Testis (tissue), 2 donors: ENCODE measurements at regions not wholly inside any gene's neighbourhood (a gene's known extent, or its start where the extent isn't known, plus 50 kb on each side); places are given as distances from the start of the nearest gene placed in this dataset.
"Not testable (repeated sequence)": the region's sequence is repeated elsewhere in the genome, so short reads cannot be mapped to it uniquely, and the experiment has no call there.

ENCODE experiments used
- DNase-seq: peaks from one replicate; pipeline ENCODE4 v3.0.0-alpha.2; 2019
- H3K27ac ChIP-seq, 2 donors: fragments of 200-600 bp; sonication (generic); one replicate each; pipeline ENCODE4 v1.5.1; 2019
- H3K27me3 ChIP-seq: fragments of 200-600 bp; sonication (generic); one replicate; pipeline ENCODE4 v1.5.1; 2019
- H3K36me3 ChIP-seq: fragments of 200-600 bp; sonication (generic); one replicate; pipeline ENCODE4 v1.5.1; 2017; ENCODE audit warnings: low read depth; ENCODE audit errors: missing control alignments
- H3K4me1 ChIP-seq: fragments of 200-600 bp; sonication (generic); one replicate; pipeline ENCODE4 v1.5.1; 2019
- H3K4me3 ChIP-seq, 2 donors: fragments of 200-600 bp; sonication (generic); one replicate each; pipeline ENCODE4 v1.5.1; 2017 to 2019
- H3K9me3 ChIP-seq: fragments of 200-600 bp; sonication (generic); one replicate; pipeline ENCODE4 v1.5.1; 2017
- POLR2A ChIP-seq: fragments of 450-650 bp; IDR thresholded peaks from one replicate; pipeline ENCODE4 v1.6.1; 2017; ENCODE audit warnings: antibody characterized with exemption, mild to moderate bottlenecking, moderate library complexity
- WGBS, 2 donors: methylation state at CpG; one replicate each; pipeline ENCODE4 v1.1.5; 2018; 5-methylcytosine and 5-hydroxymethylcytosine counted together
- intact Hi-C: fragments of 100-400 bp; cut with DNase I; formaldehyde crosslinking; loops from one replicate; pipeline ENCODE4 v1.15.1; 2023; ENCODE audit warnings: low total_unique reads
- TF ChIP-seq, protein P1 (sequence below), 3 experiments: fragments of 450-650 bp in 2 of 3; fragments of 200-600 bp in 1 of 3; sonication (generic) in 1 of 3; IDR thresholded peaks; one replicate each; pipeline ENCODE4 v1.5.1; 2016 to 2019; ENCODE audit warnings: antibody characterized with exemption in 3 of 3, mild to moderate bottlenecking in 2 of 3, moderate library complexity in 1 of 3

DNA sequence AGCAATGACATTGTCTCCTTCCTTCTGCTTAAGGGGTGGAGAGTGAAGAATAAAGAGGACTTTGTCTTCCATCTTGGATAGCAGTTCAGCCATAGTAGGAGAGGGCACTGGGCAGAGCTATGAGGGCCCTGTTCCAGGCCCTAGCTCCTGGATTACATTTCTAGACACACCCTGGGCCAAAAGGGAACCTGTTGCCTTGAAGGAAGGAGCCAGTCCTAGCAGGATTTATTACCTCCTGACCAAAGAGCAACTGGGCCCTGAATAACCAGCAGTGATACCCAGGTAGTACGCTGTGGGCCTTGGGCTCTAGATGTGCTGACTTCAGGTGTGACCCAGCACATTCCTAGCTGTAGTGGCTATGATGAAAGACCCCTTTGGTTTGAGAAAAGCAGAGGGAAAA, 95.8 kb downstream of the RMI1 start:
- H3K9me3 ChIP-seq = no peaks in the 10 kb centered on the region
- no peak for DNase-seq
- H3K27ac ChIP-seq = no peak overlapping the region
- no peak overlapping the region for H3K4me3 ChIP-seq
- H3K36me3 ChIP-seq = no peaks in the 10 kb centered on the region
- intact Hi-C loops = no loop called here
- H3K4me1 ChIP-seq = no peaks in the 10 kb centered on the region
- TF ChIP-seq POLR2A = no peak
- TF ChIP-seq, protein P1, sequence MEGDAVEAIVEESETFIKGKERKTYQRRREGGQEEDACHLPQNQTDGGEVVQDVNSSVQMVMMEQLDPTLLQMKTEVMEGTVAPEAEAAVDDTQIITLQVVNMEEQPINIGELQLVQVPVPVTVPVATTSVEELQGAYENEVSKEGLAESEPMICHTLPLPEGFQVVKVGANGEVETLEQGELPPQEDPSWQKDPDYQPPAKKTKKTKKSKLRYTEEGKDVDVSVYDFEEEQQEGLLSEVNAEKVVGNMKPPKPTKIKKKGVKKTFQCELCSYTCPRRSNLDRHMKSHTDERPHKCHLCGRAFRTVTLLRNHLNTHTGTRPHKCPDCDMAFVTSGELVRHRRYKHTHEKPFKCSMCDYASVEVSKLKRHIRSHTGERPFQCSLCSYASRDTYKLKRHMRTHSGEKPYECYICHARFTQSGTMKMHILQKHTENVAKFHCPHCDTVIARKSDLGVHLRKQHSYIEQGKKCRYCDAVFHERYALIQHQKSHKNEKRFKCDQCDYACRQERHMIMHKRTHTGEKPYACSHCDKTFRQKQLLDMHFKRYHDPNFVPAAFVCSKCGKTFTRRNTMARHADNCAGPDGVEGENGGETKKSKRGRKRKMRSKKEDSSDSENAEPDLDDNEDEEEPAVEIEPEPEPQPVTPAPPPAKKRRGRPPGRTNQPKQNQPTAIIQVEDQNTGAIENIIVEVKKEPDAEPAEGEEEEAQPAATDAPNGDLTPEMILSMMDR (IDR thresholded peaks at IDR 0.05) = no peak
- no peaks in the 10 kb centered on the region for H3K27me3 ChIP-seq
- WGBS, 2 donors = 95 to 100% methylated on average over 1 of the region's 1 CpG

DNA sequence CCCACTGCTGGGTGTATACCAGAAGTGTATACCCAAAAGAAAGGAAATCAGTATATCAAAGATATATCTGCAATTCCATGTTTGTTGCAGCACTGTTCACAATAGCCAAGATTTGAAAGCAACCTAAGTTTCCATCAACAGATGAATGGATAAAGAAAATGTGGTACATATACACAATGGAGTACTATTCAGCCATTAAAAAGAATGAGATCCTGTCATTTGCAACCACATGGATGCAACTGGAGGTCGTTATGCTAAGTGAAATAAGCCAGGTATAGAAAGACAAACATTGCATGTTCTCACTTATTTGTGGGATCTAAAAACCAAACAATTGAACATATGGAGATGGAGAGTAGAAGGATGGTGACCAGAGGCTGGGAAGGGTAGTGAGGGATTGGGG, 97.2 kb downstream of the RMI1 start:
- H3K4me3 ChIP-seq, DNase-seq, H3K4me1 ChIP-seq, intact Hi-C loops, H3K36me3 ChIP-seq, H3K9me3 ChIP-seq, H3K27ac ChIP-seq, H3K27me3 ChIP-seq: not testable (repeated sequence)
- WGBS, 2 donors = 82 to 87% methylated on average over 1 of the region's 1 CpG

DNA sequence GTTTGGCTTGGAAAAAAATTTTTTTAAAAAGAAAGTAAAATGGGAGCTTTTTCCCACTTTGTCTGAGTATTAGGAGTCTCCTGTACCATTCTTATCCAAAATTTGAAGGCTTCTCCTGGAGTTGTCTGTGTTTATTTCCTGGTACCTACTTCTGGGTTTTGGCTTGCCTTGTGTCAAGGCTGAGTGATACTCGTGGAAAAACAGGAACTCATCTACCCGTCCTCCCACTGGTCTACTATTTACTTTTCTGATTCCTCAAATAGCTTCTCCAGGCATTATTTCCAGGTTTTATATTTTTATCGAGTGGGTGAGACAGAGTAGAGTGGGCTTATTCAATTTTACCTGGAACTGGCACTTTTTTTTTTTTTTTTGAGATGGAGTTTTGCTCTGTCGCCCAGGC, 99.4 kb downstream of the RMI1 start:
- intact Hi-C loops = no loop called here
- TF ChIP-seq, protein P1 (IDR thresholded peaks at IDR 0.05) = no peak
- TF ChIP-seq POLR2A = no peak
- no peaks in the 10 kb centered on the region for H3K4me1 ChIP-seq
- H3K27ac ChIP-seq = no peak overlapping the region
- no peaks in the 10 kb centered on the region for H3K27me3 ChIP-seq
- 53 to 60% methylated on average over 4 of the region's 4 CpGs for WGBS, 2 donors
- no peaks in the 10 kb centered on the region for H3K9me3 ChIP-seq
- H3K4me3 ChIP-seq = no peak overlapping the region
- no peak for DNase-seq
- no peaks in the 10 kb centered on the region for H3K36me3 ChIP-seq

DNA sequence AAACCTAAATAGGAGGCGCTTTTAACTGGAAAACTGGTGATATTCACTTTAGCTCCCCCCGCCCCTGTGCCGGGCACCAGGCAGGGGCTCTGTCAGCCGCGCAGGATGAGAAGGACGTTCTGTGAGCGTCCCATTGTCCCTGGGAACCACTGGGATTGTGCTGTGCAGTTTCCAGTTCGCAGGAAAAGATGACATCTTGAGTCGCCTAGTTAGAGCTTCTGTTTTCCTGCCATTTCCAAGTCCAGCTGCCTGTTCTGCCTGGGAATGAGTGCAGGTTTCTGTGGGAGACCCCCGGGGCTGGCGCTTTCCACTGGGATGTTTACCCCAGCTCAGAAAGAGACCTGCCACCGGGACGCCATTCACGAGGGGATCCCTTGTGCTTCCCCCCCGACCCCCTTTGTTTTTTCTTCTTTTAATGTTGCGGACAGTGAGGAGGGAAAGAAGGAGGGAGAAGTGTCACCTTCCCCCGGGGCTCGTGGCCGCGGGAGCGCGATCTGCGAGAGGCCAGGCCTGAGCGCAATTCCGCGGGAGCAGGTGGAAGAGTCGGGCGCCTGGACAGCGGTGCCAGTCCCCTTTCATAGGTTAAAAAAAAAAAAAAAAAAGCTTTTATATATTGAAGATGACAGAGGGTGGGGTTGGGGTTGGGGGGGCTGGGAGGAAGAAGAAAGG, 121.5 kb downstream of the RMI1 start:
- no peak for TF ChIP-seq POLR2A
- TF ChIP-seq, protein P1 (IDR thresholded peaks at IDR 0.05) = no peak
- H3K27me3 ChIP-seq = no peaks in the 10 kb centered on the region
- no peaks in the 10 kb centered on the region for H3K36me3 ChIP-seq
- DNase-seq = no peak
- no peaks in the 10 kb centered on the region for H3K9me3 ChIP-seq
- H3K4me3 ChIP-seq = no peak overlapping the region
- no peaks in the 10 kb centered on the region for H3K4me1 ChIP-seq
- intact Hi-C loops = no loop called here
- H3K27ac ChIP-seq = no peak overlapping the region
- 29 to 32% methylated on average over 26 to 29 of the region's 29 CpGs for WGBS, 2 donors

- no peaks in the 10 kb centered on the region for H3K4me1 ChIP-seq
- 35% methylated on average over 1 of the region's 1 CpG for WGBS, 2 donors
Measured at GRCh38 chr9:84103651-84104377, 123.2 kb downstream of the RMI1 start.

More at GRCh38 chr9:84103651-84104377, 123.2 kb downstream of the RMI1 start:
- no peak overlapping the region for H3K4me3 ChIP-seq
- no peaks in the 10 kb centered on the region for H3K9me3 ChIP-seq
- no peaks in the 10 kb centered on the region for H3K36me3 ChIP-seq
- no peaks in the 10 kb centered on the region for H3K27me3 ChIP-seq
- H3K27ac ChIP-seq = no peak overlapping the region
- intact Hi-C loops = no loop called here
- DNase-seq = no peak
- TF ChIP-seq POLR2A = no peak
- TF ChIP-seq, protein P1 (IDR thresholded peaks at IDR 0.05) = no peak
